ENCODE measurements at regions not wholly inside any gene's neighbourhood (a gene's known extent, or its start where the extent isn't known, plus 50 kb on each side); places are given as distances from the start of the nearest gene placed in this dataset.
A peak's percentile ranks its signal among the peaks of the same experiment; 100 is the strongest.

- TF ChIP-seq JUND (IDR thresholded peaks at IDR 0.05; ENCODE audit: low read depth) = no peak
- in situ Hi-C loops (cut with HindIII; ENCODE audit: low pct_unique_long_range_greater_than_20kb, low sequenced_read_pairs) = no loop called here
- DNase-seq (ENCODE audit: low read depth in 1 of 2, low spot score in 1 of 2) = no peak
Observed at GRCh38 chr7:67947191-67947590, 950.6 kb downstream of the TYW1 start.

GRCh38 chr7:67947646-67948045, 951.0 kb downstream of the TYW1 start:
- no peak for TF ChIP-seq JUND (IDR thresholded peaks at IDR 0.05; ENCODE audit: low read depth)
- in situ Hi-C loops (cut with HindIII; ENCODE audit: low pct_unique_long_range_greater_than_20kb, low sequenced_read_pairs) = no loop called here
- peak in 1 of 2 experiments; percentile 21 for DNase-seq (ENCODE audit: low read depth in 1 of 2, low spot score in 1 of 2)

- DNase-seq (ENCODE audit: low read depth in 1 of 2, low spot score in 1 of 2) = no peak
- TF ChIP-seq JUND (IDR thresholded peaks at IDR 0.05; ENCODE audit: low read depth) = no peak
- in situ Hi-C loops (cut with HindIII; ENCODE audit: low pct_unique_long_range_greater_than_20kb, low sequenced_read_pairs) = no loop called here
Observed at GRCh38 chr7:67950321-67951083, 953.9 kb downstream of the TYW1 start.

- no peak for TF ChIP-seq JUND (IDR thresholded peaks at IDR 0.05; ENCODE audit: low read depth)
- in situ Hi-C loops (cut with HindIII; ENCODE audit: low pct_unique_long_range_greater_than_20kb, low sequenced_read_pairs) = no loop called here
- no peak for DNase-seq (ENCODE audit: low read depth in 1 of 2, low spot score in 1 of 2)
Observed at GRCh38 chr7:67955061-67955460, 958.4 kb downstream of the TYW1 start.

- in situ Hi-C loops (cut with HindIII; ENCODE audit: low pct_unique_long_range_greater_than_20kb, low sequenced_read_pairs) = no loop called here
Observed at GRCh38 chr7:67962863-67963262, 966.2 kb downstream of the TYW1 start.

GRCh38 chr7:67976490-67976889, 979.9 kb downstream of the TYW1 start:
- in situ Hi-C loops (cut with HindIII; ENCODE audit: low pct_unique_long_range_greater_than_20kb, low sequenced_read_pairs) = no loop called here
- no peak for TF ChIP-seq JUND (IDR thresholded peaks at IDR 0.05; ENCODE audit: low read depth)
- no peak for DNase-seq (ENCODE audit: low read depth in 1 of 2, low spot score in 1 of 2)

More at GRCh38 chr7:67962863-67963262, 966.2 kb downstream of the TYW1 start:
- TF ChIP-seq JUND (IDR thresholded peaks at IDR 0.05; ENCODE audit: low read depth) = no peak
- DNase-seq (ENCODE audit: low read depth in 1 of 2, low spot score in 1 of 2) = no peak

GRCh38 chr7:67983486-67983885, 986.9 kb downstream of the TYW1 start:
- no peak for DNase-seq (ENCODE audit: low read depth in 1 of 2, low spot score in 1 of 2)
- in situ Hi-C loops (cut with HindIII; ENCODE audit: low pct_unique_long_range_greater_than_20kb, low sequenced_read_pairs) = no loop called here
- no peak for TF ChIP-seq JUND (IDR thresholded peaks at IDR 0.05; ENCODE audit: low read depth)

GRCh38 chr7:67984326-67984725, 987.7 kb downstream of the TYW1 start:
- in situ Hi-C loops (cut with HindIII; ENCODE audit: low pct_unique_long_range_greater_than_20kb, low sequenced_read_pairs) = no loop called here
- no peak for TF ChIP-seq JUND (IDR thresholded peaks at IDR 0.05; ENCODE audit: low read depth)

GRCh38 chr7:67989142-67989541, 992.5 kb downstream of the TYW1 start:
- in situ Hi-C loops (cut with HindIII; ENCODE audit: low pct_unique_long_range_greater_than_20kb, low sequenced_read_pairs) = no loop called here
- no peak for DNase-seq (ENCODE audit: low read depth in 1 of 2, low spot score in 1 of 2)
- no peak for TF ChIP-seq JUND (IDR thresholded peaks at IDR 0.05; ENCODE audit: low read depth)

More at GRCh38 chr7:67984326-67984725, 987.7 kb downstream of the TYW1 start:
- no peak for DNase-seq (ENCODE audit: low read depth in 1 of 2, low spot score in 1 of 2)

- in situ Hi-C loops (cut with HindIII; ENCODE audit: low pct_unique_long_range_greater_than_20kb, low sequenced_read_pairs) = no loop called here
- TF ChIP-seq JUND (IDR thresholded peaks at IDR 0.05; ENCODE audit: low read depth) = no peak
- DNase-seq (ENCODE audit: low read depth in 1 of 2, low spot score in 1 of 2) = no peak
Observed at GRCh38 chr7:67990003-67990402, 993.4 kb downstream of the TYW1 start.

- TF ChIP-seq JUND (IDR thresholded peaks at IDR 0.05; ENCODE audit: low read depth) = no peak
- in situ Hi-C loops (cut with HindIII; ENCODE audit: low pct_unique_long_range_greater_than_20kb, low sequenced_read_pairs) = no loop called here
- DNase-seq (ENCODE audit: low read depth in 1 of 2, low spot score in 1 of 2) = no peak
Observed at GRCh38 chr7:67990716-67991115, 994.1 kb downstream of the TYW1 start.

GRCh38 chr7:67992287-67992686, 995.7 kb downstream of the TYW1 start:
- in situ Hi-C loops (cut with HindIII; ENCODE audit: low pct_unique_long_range_greater_than_20kb, low sequenced_read_pairs) = no loop called here
- TF ChIP-seq JUND (IDR thresholded peaks at IDR 0.05; ENCODE audit: low read depth) = no peak
- no peak for DNase-seq (ENCODE audit: low read depth in 1 of 2, low spot score in 1 of 2)

- TF ChIP-seq JUND (IDR thresholded peaks at IDR 0.05; ENCODE audit: low read depth) = no peak
- no peak for DNase-seq (ENCODE audit: low read depth in 1 of 2, low spot score in 1 of 2)
- in situ Hi-C loops (cut with HindIII; ENCODE audit: low pct_unique_long_range_greater_than_20kb, low sequenced_read_pairs) = no loop called here
Observed at GRCh38 chr7:68005992-68006391, 1009.4 kb downstream of the TYW1 start.

- TF ChIP-seq JUND (IDR thresholded peaks at IDR 0.05; ENCODE audit: low read depth) = no peak
- in situ Hi-C loops (cut with HindIII; ENCODE audit: low pct_unique_long_range_greater_than_20kb, low sequenced_read_pairs) = no loop called here
- DNase-seq (ENCODE audit: low read depth in 1 of 2, low spot score in 1 of 2) = no peak
Observed at GRCh38 chr7:68006619-68007018, 1010.0 kb downstream of the TYW1 start.
